ENCODE measurements at regions not wholly inside any gene's neighbourhood (a gene's known extent, or its start where the extent isn't known, plus 50 kb on each side); places are given as distances from the start of the nearest gene placed in this dataset.
"Not testable (repeated sequence)": the region's sequence is repeated elsewhere in the genome, so short reads cannot be mapped to it uniquely, and the experiment has no call there.

DNA sequence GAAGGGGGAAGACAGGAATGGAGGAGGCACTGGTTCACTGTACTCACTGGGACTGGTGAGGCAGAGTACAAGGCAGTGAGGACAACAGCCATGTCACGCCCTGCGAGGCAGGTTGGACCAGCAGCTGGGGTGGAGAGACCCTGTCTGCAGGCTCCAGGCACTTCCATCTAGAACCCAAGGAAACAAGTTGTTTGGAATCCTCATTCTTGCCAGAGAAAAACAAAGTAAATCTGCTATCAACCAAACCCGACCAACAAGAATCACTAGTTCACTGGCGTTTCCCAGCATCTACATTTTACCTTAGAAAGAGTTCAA, 98.5 kb upstream of the CDYL start:
- ATAC-seq = no peak
- DNase-seq (ENCODE audit: low spot score) = no peak

DNA sequence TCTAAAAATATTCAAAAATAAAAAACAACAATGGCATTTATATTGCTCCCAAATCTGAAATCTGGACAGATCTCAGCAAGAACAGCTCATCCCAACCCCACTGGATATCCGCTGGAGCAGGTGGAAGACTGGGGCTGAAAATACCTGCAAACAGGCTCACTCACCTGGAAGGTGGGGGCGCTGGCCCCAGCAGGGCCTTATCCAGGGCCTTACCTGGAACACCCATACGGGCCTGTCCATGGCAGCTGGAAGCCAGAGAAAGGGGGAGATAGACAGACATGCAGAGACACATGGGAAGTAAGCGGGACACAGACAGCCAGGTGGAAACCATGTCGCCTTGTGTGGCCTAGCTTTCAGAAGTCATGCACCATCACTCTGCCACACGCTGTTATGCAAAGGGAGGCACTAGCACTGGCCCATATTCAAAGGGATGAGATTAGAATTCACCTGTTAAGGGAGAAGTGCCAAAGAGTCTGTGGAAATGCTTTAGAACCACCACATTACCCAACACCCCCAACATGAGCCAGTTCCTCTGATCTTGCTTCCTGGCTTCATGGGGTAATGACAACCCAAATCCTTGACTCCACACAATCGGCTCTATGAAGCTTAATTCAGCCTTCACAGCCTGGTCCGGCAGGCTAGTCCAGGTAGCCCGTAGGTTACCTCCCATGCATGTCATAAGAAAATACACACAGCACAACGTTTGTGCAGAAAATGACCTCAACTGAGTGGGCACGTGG, 99.0 kb upstream of the CDYL start:
- peak; percentile 23 for DNase-seq (ENCODE audit: low spot score)
- no peak for ATAC-seq

DNA sequence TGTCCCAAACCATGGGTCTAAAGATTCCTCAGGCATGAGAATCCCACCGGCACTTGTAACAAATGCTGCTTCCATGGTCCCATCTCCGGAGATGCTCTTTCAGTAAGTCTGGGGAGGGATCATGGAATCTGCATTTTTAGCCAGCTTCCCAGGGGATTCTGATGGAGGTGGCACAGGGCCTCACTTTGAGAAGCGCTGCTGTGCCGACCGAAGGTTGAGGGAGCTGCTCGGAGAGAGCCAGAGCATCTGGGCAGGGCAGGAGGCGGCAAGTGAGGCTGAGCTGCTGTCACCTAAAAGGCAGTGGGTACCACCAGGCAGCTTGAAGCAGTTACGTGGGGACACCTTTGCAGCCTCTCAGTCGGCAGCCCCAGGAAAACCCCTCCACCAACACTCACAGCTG, 100.2 kb upstream of the CDYL start:
- ATAC-seq (no peak), DNase-seq (ENCODE audit: low spot score) (peak; percentile 28)

DNA sequence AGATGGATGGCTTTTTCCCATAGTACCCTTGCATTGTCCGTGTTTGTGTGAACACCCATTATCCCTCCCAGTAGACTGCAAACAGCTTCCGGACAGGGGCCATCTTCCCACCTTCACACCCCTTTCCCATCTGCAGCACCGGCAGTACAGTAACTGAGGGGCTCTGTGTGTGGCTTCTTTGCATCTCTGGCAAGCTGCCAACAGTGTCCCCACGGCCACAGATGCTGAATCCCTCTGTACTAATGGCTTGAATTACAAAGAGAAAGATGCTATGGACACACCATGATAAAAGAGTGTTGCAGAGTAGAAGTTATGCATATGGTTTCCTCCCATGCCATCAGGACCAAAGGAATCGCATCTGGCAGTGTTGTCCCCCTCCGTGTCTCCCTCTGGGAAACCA, 101.1 kb upstream of the CDYL start:
- ATAC-seq (no peak), DNase-seq (ENCODE audit: low spot score) (peak; percentile 30)

GRCh38 chr6:4673861-4674260, 102.3 kb upstream of the CDYL start:
- ATAC-seq (no peak), DNase-seq (ENCODE audit: low spot score) (peak; percentile 8)

DNA sequence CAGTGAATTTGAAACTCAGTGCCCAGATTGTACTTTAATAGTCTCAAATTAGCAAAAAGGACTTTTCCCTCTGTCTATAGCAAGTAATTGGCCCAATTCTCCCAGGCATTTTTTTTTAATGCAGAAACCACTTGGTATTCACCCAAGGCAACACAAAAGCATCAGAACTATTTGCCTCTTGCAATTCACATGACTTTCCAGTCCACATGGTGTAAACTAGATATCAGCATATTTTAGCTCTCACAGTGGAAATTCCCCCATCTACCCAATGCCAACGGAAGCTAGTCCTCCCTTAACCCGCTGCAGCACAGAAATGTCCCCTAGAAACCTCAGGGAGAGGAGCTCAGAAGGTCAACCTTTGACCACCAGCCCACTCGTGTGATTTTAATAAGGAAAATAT, 103.4 kb upstream of the CDYL start:
- DNase-seq (ENCODE audit: low spot score) (peak; percentile 3), ATAC-seq (no peak)

DNA sequence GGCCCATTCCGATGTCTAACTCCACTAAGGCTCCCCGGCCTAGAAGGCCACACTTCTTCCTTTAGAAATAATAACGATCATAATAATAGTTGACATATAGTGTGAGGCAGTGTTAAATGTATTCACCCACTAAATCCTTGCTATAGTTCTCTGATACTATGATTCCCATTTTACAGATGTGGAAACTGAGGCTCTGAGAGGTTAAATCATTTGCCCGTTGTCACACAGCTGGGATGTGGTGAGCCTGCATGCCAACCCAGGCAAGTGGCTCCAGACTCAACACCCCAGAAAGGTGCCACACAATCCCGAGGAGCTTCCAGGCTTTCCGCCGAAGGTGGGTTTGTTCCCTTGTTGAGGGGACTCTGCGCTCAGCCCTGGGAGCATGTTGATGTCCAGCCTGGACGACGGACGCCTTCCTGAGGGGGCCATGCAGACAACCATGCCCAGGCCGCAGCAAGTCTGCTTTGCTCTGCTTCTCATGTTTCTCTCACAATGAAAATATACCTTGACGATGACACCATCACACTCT, 104.6 kb upstream of the CDYL start:
- DNase-seq (ENCODE audit: low spot score) = peak; percentile 35
- no peak for ATAC-seq

DNA sequence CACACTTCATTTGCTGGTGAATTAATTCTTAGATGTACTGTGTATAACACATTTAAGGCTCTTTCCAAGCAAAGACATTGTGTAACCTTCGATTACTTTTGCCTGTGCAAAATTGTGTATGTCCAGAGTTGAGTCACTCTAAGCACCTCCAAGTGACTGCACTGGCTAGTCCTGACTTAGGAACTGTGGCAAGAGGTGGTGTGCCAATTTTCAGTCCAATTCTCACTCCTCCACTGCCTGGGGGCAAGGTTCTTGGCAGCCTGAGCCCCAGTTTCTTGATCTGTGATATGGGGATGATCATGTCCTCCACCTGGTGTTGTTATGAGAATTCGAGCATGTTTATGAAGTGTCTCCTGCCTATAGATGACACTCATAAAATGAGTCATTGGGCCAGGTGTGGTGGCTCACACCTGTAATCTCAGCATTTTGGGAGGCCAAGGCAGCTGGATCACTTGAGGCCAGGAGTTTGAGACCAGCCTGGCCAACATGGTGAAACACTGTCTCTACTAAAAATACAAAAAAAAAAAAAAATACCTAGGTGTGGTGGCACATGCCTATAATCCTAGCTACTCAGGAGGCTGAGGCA, 105.3 kb upstream of the CDYL start:
- DNase-seq (ENCODE audit: low spot score) (peak; percentile 12), ATAC-seq (no peak)

DNA sequence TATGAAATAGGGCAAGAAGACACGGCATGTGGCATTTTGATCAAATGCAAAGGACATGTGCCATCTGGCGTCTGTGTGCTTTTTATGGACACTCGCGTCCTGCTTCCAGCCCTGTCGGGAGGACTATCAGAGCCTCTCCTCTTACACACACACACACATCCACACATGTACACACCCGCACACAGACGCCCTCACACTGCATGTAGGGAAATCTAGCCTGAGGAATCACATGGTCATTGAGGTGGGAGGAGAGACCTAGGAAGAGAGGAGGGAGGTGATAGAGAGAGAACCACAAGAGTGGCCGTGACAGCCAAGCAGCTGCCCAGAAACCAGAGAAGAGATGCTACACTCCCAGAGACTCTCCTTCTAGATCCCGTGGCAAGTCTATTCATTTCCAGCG, 105.9 kb upstream of the CDYL start:
- ATAC-seq (no peak), DNase-seq (ENCODE audit: low spot score) (peak; percentile 1)

DNA sequence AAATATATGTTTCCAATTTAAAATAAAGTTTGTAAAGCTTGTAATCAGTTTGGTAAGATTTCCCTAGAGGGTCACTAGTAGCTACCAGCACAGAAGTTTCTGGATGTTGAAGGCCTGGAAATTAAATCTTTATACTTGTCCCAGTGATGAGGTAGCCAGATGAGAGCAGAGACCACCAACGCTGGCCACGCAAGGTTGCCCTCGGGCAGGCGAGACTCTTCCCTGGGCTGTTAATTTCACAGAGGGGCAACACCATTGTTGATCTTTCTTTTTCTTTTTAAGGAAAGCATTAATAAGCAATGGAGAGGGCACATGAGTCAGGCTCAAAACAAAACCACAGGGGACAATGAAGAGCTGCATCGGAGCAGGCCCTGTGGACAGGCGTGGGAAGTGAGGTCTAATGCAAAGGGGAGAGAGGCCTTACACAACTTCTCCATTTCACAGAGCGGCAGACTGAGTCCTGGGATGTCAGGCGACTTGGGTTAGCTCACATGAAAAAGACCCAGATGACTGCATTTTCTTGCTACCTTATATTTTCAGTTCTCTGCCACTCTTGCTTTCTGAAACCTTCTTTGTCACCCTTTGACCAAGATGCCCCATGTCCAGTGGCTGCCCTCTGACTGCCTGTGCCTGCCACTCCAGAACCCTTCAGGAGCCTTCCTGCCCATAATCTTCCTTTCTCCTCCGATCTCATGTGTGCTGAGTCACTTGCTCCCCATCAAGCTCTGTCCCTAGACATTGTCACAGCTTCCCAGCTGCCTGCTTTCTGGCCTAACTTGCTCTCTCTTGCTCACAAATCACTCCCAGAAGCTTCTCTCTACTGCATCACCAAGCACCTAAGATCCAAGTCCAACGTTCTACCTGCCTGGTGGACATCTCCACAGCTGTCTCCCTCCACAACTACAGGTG, 107.7 kb upstream of the CDYL start:
- DNase-seq (ENCODE audit: low spot score) (peak; percentile 15), ATAC-seq (no peak)

- ATAC-seq (no peak), DNase-seq (ENCODE audit: low spot score) (peak; percentile 3)
Observed at GRCh38 chr6:4667591-4667990, 108.6 kb upstream of the CDYL start.

GRCh38 chr6:4666886-4667513, 109.2 kb upstream of the CDYL start:
- DNase-seq (ENCODE audit: low spot score) (peak; percentile 22), ATAC-seq (no peak)

- ATAC-seq (no peak), DNase-seq (ENCODE audit: low spot score) (peak; percentile 27)
Observed at GRCh38 chr6:4665489-4666417, 110.5 kb upstream of the CDYL start.

DNA sequence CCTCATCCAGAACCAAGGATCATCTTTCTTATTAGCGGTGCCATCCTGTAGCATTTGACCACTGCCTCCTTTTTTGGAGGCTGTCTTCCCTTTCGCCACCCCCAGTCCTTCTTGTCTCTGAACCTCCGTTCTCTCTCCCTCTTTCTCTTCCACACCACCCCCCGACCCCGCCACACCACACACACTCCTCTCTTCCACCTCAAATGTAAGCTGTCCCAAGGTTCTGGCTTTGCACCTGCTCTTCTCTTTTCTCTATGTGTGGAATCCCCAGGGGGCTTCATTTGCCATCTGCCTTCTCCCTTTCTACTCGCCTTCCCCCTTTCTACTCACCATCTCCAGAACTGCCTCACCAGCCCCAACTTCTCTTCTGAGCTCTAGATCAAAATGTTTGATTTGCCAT, 111.3 kb upstream of the CDYL start:
- ATAC-seq (no peak), DNase-seq (ENCODE audit: low spot score) (peak; percentile 5)

DNA sequence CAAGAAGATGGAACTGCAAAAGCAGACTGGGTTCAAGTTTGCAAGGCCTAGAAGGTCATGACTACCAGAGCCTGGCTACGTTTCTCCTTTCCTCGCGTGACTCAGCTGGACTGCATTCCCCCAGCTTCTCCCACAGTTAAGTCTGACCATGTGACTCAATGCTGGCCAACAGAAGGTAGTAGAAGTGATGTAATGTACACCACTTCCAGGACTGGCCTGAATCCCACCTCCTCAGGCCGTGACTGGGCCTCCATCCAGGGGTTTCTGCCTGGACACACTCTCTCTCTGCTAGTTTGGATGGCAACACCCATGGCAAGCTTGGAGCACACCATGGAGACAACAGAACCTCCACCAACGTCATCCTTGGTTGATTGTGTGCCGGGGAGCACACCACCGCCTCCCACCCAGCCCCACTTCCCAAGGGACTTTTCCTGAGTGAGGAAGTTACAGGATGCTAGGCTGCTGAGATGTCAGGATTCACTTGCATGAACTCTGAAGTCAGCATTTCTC, 112.0 kb upstream of the CDYL start:
- DNase-seq (ENCODE audit: low spot score) = peak; percentile 41
- no peak for ATAC-seq

DNA sequence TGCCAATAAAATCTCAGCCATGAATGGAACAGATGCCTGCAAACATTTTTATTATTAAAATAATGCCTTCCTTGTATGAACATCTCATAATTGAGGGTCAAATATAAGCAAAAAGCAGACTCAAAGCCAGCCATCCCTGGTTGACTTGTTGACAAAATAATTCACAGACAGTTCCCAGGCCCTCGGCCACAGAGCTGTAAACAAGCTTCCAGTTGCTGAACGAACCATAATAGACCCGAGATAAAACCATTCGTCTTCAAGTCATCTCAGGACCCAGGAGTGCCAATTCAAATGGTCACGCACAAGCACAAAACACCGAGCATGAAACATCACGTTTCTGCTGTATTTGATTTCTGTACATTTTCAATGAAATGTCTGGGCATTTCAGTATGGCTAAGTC, 113.3 kb upstream of the CDYL start:
- ATAC-seq (no peak), DNase-seq (ENCODE audit: low spot score) (peak; percentile 11)

DNA sequence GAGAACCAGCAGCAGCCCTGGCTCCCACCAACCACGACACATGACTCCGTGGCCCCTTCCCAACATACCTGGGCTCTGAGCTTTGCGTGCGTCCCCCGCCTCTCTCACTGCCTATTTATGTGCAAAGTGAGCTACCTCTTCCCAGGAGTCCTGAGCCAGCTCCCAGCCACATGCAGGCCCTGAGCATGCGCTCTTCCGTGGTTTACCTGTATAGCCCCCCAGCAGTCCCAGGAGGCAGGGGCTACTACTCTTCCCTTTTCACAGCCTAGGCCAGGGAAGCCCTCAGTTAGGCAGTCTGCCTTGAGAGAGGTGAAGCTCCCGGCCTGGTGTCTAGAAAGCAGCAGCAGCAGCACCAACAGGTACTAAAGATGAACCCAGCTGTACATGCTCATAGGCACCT, 114.8 kb upstream of the CDYL start:
- DNase-seq (ENCODE audit: low spot score) = no peak
- ATAC-seq = no peak

- ATAC-seq (no peak), DNase-seq (ENCODE audit: low spot score) (peak; percentile 33)
Observed at GRCh38 chr6:4660377-4661321, 115.6 kb upstream of the CDYL start.

DNA sequence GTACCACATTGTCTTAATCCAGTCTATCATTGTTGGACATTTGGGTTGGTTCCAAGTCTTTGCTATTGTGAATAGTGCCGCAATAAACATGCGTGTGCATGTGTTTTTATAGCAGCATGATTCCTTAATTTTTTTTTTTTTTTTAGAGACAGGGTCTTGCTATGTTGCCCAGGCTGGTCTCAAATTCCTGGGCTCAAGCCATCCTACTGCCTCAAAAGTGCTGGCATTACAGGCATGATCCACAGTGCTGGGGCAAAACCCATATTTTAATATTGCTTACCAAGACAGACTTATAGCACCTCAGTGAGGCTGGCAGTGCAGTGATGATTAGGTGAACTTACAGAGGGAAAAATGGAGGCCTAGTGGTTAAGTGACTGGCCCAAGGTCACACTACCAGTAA, 116.5 kb upstream of the CDYL start:
- peak; percentile 12 for DNase-seq (ENCODE audit: low spot score)

More for the DNA sequence above, 116.5 kb upstream of the CDYL start:
- ATAC-seq = not testable (repeated sequence)
